GM19452 (cell line): ENCODE measurements at regions not wholly inside any gene's neighbourhood (a gene's known extent, or its start where the extent isn't known, plus 50 kb on each side); places are given as distances from the start of the nearest gene placed in this dataset.
"Not testable (repeated sequence)": the region's sequence is repeated elsewhere in the genome, so short reads cannot be mapped to it uniquely, and the experiment has no call there.

Experiments used
- ATAC-seq: cut with Tn5 transposase; IDR thresholded peaks from one replicate; pipeline ENCODE4 v1.9.1; 2021; ENCODE audit not compliant: unreplicated experiment

- no peak for ATAC-seq
Observed at GRCh38 chr18:1039421-1039820, 134.8 kb downstream of the ADCYAP1 start.

GRCh38 chr18:1043039-1043438 is 138.4 kb downstream of the ADCYAP1 start:
- ATAC-seq = not testable (repeated sequence)

GRCh38 chr18:1045658-1046057 is 141.0 kb downstream of the ADCYAP1 start:
- no peak for ATAC-seq

- no peak for ATAC-seq
Observed at GRCh38 chr18:1047406-1047805, 142.7 kb downstream of the ADCYAP1 start.

GRCh38 chr18:1048032-1048431 is 143.4 kb downstream of the ADCYAP1 start:
- no peak for ATAC-seq

GRCh38 chr18:1049173-1049572 is 144.5 kb downstream of the ADCYAP1 start:
- no peak for ATAC-seq

GRCh38 chr18:1050012-1050657 is 145.5 kb downstream of the ADCYAP1 start:
- no peak for ATAC-seq

- no peak for ATAC-seq
Observed at GRCh38 chr18:1052301-1052700, 147.6 kb downstream of the ADCYAP1 start.

- no peak for ATAC-seq
Observed at GRCh38 chr18:1053331-1054315, 149.0 kb downstream of the ADCYAP1 start.

GRCh38 chr18:1056404-1056803 is 151.7 kb downstream of the ADCYAP1 start:
- no peak for ATAC-seq

GRCh38 chr18:1057367-1057766 is 152.7 kb downstream of the ADCYAP1 start:
- no peak for ATAC-seq

- ATAC-seq = no peak
Observed at GRCh38 chr18:1062588-1062987, 157.9 kb downstream of the ADCYAP1 start.

- ATAC-seq = no peak
Observed at GRCh38 chr18:1075322-1075721, 170.7 kb downstream of the ADCYAP1 start.

GRCh38 chr18:1075876-1076275 is 171.2 kb downstream of the ADCYAP1 start:
- ATAC-seq = no peak

GRCh38 chr18:1078301-1078700 is 173.6 kb downstream of the ADCYAP1 start:
- no peak for ATAC-seq

- ATAC-seq = not testable (repeated sequence)
Observed at GRCh38 chr18:1083675-1084074, 179.0 kb downstream of the ADCYAP1 start.

- no peak for ATAC-seq
Observed at GRCh38 chr18:1090758-1091157, 186.1 kb downstream of the ADCYAP1 start.

GRCh38 chr18:1092228-1092627 is 187.6 kb downstream of the ADCYAP1 start:
- ATAC-seq = no peak

- no peak for ATAC-seq
Observed at GRCh38 chr18:1094409-1094808, 189.7 kb downstream of the ADCYAP1 start.

- not testable (repeated sequence) for ATAC-seq
Observed at GRCh38 chr18:1097991-1098735, 193.5 kb downstream of the ADCYAP1 start.

- ATAC-seq = no peak
Observed at GRCh38 chr18:1102848-1103247, 198.2 kb downstream of the ADCYAP1 start.
